Astrocyte of the cerebellum (primary cell): ENCODE measurements at regions not wholly inside any gene's neighbourhood (a gene's known extent, or its start where the extent isn't known, plus 50 kb on each side); places are given as distances from the start of the nearest gene placed in this dataset.

ENCODE experiments used
- DNase-seq: peaks from one replicate; pipeline ENCODE4 v3.0.0-alpha.2; 2011; ENCODE audit warnings: low read depth
- H3K4me3 ChIP-seq: 2 replicates; pipeline ENCODE4 v1.5.1; 2011; ENCODE audit warnings: mild to moderate bottlenecking, low read depth, low read length, moderate library complexity
- CTCF ChIP-seq: IDR thresholded peaks from 2 replicates; pipeline ENCODE4 v1.5.1; 2012; ENCODE audit warnings: low read length, low read depth, moderate library complexity, mild to moderate bottlenecking; ENCODE audit errors: missing control alignments
- in situ Hi-C: cut with HindIII; loops from 2 replicates; pipeline ENCODE4 v1.10.0; 2017; ENCODE audit warnings: low sequenced_read_pairs

- no peak overlapping the region for H3K4me3 ChIP-seq
- in situ Hi-C loops = no loop called here
- TF ChIP-seq CTCF = no peak
- no peak for DNase-seq
Observed at GRCh38 chr5:133796186-133796585, 172.2 kb downstream of the C5orf15 start.

- in situ Hi-C loops = no loop called here
- no peak for TF ChIP-seq CTCF
- no peak for DNase-seq
- no peak overlapping the region for H3K4me3 ChIP-seq
Observed at GRCh38 chr5:133794771-133795415, 173.5 kb downstream of the C5orf15 start.

GRCh38 chr5:133793756-133794465 lies 174.5 kb downstream of the C5orf15 start:
- in situ Hi-C loops = no loop called here
- TF ChIP-seq CTCF = no peak
- H3K4me3 ChIP-seq = no peak overlapping the region
- DNase-seq = no peak

- in situ Hi-C loops = no loop called here
- no peak for DNase-seq
- H3K4me3 ChIP-seq = no peak overlapping the region
- TF ChIP-seq CTCF = no peak
Observed at GRCh38 chr5:133792655-133793054, 175.8 kb downstream of the C5orf15 start.

GRCh38 chr5:133792024-133792423 lies 176.4 kb downstream of the C5orf15 start:
- H3K4me3 ChIP-seq = no peak overlapping the region
- in situ Hi-C loops = no loop called here
- DNase-seq = no peak
- TF ChIP-seq CTCF = no peak

GRCh38 chr5:133790898-133791297 lies 177.5 kb downstream of the C5orf15 start:
- no peak for TF ChIP-seq CTCF
- no peak overlapping the region for H3K4me3 ChIP-seq
- no peak for DNase-seq
- in situ Hi-C loops = no loop called here
